CD4-positive, alpha-beta T cell (primary cell): ENCODE measurements at regions not wholly inside any gene's neighbourhood (a gene's known extent, or its start where the extent isn't known, plus 50 kb on each side); places are given as distances from the start of the nearest gene placed in this dataset.

ENCODE experiments used
- ATAC-seq: fragments of 200-7000 bp; cut with Tn5 transposase; one replicate; pipeline ENCODE4 v1.10.0; 2022; ENCODE audit warnings: mild to moderate bottlenecking; ENCODE audit not compliant: poor library complexity
- CTCF ChIA-PET: fragments of 350-600 bp; sonication (Branson Sonifier 250); formaldehyde crosslinking; loops from one replicate; lab custom pipeline; 2021; ENCODE audit warnings: antibody characterized with exemption, inconsistent platforms; lab: Charles Lee
- POLR2A ChIA-PET: fragments of 350-600 bp; sonication (Branson Sonifier 250); formaldehyde crosslinking; loops from one replicate; lab custom pipeline; 2021; ENCODE audit warnings: antibody characterized with exemption, inconsistent platforms; lab: Charles Lee
- DNase-seq, 14 experiments: peaks; one replicate each; pipeline ENCODE4 v3.0.0-alpha.2; 2013 to 2020; ENCODE audit warnings: mixed read lengths in 2 of 14
- H3K27ac ChIP-seq, 2 donors: one replicate each; pipeline versions ENCODE4 v1.5.1 to v1.7.0; 2013; ENCODE audit warnings: low read length in 2 of 2, low read depth in 1 of 2, mild to moderate bottlenecking in 1 of 2
- H3K27me3 ChIP-seq, 2 experiments: 1 replicate in 1 of 2; 2 replicates in 1 of 2; pipeline versions ENCODE4 v1.6.1 to v1.7.0; 2013; ENCODE audit warnings: low read length in 2 of 2, control low read depth in 1 of 2, mild to moderate bottlenecking in 1 of 2, moderate library complexity in 1 of 2; ENCODE audit not compliant: insufficient read depth in 2 of 2, control insufficient read depth in 1 of 2
- H3K36me3 ChIP-seq: one replicate; pipeline ENCODE4 v1.6.1; 2013; ENCODE audit warnings: low read length, control low read depth; ENCODE audit not compliant: insufficient read depth
- H3K4me1 ChIP-seq: one replicate; pipeline ENCODE4 v1.6.1; 2013; ENCODE audit warnings: low read length, control low read depth; ENCODE audit not compliant: insufficient read depth
- H3K4me3 ChIP-seq: one replicate; pipeline ENCODE4 v1.5.1; 2013; ENCODE audit warnings: mild to moderate bottlenecking, low read length, moderate library complexity
- H3K9me3 ChIP-seq, 2 experiments: 1 replicate in 1 of 2; 2 replicates in 1 of 2; pipeline versions ENCODE4 v1.6.1 to v1.7.0; 2013; ENCODE audit warnings: low read length in 2 of 2, mild to moderate bottlenecking in 2 of 2, control low read depth in 1 of 2, moderate library complexity in 1 of 2; ENCODE audit not compliant: control insufficient read depth in 1 of 2, insufficient read depth in 1 of 2
- H3K27ac Mint-ChIP-seq: one replicate; pipeline ENCODE4 v1.8.0; 2020; ENCODE audit warnings: mixed read lengths
- H3K27me3 Mint-ChIP-seq: one replicate; pipeline ENCODE4 v1.8.0; 2021; ENCODE audit warnings: mixed read lengths
- H3K36me3 Mint-ChIP-seq: one replicate; pipeline ENCODE4 v1.8.0; 2021; ENCODE audit warnings: low read depth, mixed read lengths
- H3K4me1 Mint-ChIP-seq: one replicate; pipeline ENCODE4 v1.8.0; 2021; ENCODE audit warnings: low read depth, mixed read lengths
- H3K4me3 Mint-ChIP-seq: one replicate; pipeline ENCODE4 v1.8.0; 2020; ENCODE audit warnings: mild to moderate bottlenecking, mixed read lengths
- H3K9me3 Mint-ChIP-seq: one replicate; pipeline ENCODE4 v1.8.0; 2020; ENCODE audit warnings: mixed read lengths
- intact Hi-C, 2 experiments: fragments of 100-400 bp; cut with DNase I in 1 of 2; cut with micrococcal nuclease in 1 of 2; formaldehyde crosslinking; loops; one replicate each; pipeline versions ENCODE4 v1.15.1 to v1.9.0; 2023 to 2025; cut with DNase I, micrococcal nuclease
- TF ChIP-seq, protein P1 (sequence below): fragments of 200-600 bp; IDR thresholded peaks from one replicate; pipeline ENCODE4 v1.8.0; 2022; ENCODE audit warnings: antibody characterized with exemption, mild to moderate bottlenecking

DNA sequence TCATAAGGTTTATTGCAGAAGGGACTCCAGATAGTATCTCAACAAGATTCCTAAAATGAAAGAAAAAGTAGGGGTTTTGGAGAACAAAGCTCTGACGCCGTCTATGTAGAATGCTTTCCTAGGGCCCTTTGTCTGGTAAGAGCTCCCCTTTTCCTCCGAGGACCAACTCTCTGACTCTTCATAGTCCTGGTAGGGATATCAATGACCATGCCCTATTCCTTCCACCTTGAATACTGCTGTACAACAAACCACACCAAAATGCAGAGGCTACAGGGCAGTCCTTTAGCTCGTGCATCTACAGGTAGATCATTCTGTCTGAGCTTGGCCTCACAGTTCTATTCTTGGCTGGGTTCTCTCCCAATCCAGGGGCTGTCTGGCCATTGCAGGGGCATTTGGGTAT, 190.3 kb downstream of the WDR11 start:
- DNase-seq = no peak
- Mint-ChIP-seq H3K9me3 (peaks cover 3% of the 10 kb centered on the region), H3K27me3 (no peaks in the 10 kb centered on the region), H3K4me3 (no peak overlapping the region), H3K4me1 (no peaks in the 10 kb centered on the region), H3K27ac (no peak overlapping the region), H3K36me3 (no peaks in the 10 kb centered on the region)
- Histone ChIP-seq H3K4me1 (no peaks in the 10 kb centered on the region), H3K4me3 (no peak overlapping the region), H3K27ac (no peak overlapping the region), H3K27me3 (no peaks in the 10 kb centered on the region), H3K9me3 (no peaks in the 10 kb centered on the region), H3K36me3 (no peaks in the 10 kb centered on the region)
- ChIA-PET POLR2A (no interaction called here), CTCF (no interaction called here)
- ATAC-seq = no peak
- TF ChIP-seq, protein P1, sequence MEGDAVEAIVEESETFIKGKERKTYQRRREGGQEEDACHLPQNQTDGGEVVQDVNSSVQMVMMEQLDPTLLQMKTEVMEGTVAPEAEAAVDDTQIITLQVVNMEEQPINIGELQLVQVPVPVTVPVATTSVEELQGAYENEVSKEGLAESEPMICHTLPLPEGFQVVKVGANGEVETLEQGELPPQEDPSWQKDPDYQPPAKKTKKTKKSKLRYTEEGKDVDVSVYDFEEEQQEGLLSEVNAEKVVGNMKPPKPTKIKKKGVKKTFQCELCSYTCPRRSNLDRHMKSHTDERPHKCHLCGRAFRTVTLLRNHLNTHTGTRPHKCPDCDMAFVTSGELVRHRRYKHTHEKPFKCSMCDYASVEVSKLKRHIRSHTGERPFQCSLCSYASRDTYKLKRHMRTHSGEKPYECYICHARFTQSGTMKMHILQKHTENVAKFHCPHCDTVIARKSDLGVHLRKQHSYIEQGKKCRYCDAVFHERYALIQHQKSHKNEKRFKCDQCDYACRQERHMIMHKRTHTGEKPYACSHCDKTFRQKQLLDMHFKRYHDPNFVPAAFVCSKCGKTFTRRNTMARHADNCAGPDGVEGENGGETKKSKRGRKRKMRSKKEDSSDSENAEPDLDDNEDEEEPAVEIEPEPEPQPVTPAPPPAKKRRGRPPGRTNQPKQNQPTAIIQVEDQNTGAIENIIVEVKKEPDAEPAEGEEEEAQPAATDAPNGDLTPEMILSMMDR = no peak
- intact Hi-C loops = no loop called here

DNA sequence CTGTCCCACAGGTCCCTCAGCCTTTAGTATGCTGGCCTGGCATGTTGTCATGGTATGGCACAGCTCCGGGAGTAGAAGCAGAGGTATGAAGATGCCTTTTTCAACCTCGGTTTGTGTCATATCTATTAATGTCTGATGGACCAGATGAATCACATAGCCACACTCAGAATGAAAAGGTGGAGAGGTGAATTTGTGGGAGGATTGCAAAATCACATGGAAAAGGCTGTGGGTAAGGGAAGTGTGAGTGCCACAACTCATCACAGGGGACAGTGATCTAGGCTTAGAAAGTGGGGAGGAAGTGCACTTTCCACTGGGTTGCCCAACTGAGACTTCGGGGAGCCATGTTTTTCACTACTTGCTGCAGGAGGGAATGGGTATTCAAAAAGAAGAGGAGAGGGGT, 190.7 kb downstream of the WDR11 start:
- Mint-ChIP-seq H3K4me3 (no peak overlapping the region), H3K36me3 (no peaks in the 10 kb centered on the region), H3K9me3 (peaks cover 3% of the 10 kb centered on the region), H3K4me1 (no peaks in the 10 kb centered on the region), H3K27ac (no peak overlapping the region), H3K27me3 (no peaks in the 10 kb centered on the region)
- Histone ChIP-seq H3K4me1 (no peaks in the 10 kb centered on the region), H3K27ac (no peak overlapping the region), H3K9me3 (no peaks in the 10 kb centered on the region), H3K27me3 (no peaks in the 10 kb centered on the region), H3K36me3 (no peaks in the 10 kb centered on the region), H3K4me3 (no peak overlapping the region)
- intact Hi-C loops = no loop called here
- TF ChIP-seq, protein P1 = no peak
- DNase-seq (no peak), ATAC-seq (no peak)
- CTCF ChIA-PET = no interaction called here
- POLR2A ChIA-PET = no interaction called here

DNA sequence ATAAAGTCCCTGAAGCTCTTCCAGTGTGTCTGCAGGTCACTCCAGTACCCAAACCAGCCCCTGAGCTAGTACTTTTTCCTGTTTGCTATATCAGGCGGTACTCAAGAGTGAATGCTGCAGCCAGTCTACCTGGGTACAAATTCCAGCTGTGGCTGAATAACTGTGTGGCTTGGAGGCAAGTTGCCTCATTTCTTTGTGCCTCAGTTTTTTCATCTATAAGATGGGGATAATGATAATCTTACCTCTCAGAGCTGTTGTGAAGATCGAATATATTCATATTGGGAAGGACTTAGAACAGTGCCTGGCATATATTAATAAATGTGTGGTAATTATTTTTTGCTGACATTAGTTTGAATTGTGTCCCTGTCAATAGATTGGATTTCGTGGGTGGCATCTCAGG, 191.2 kb downstream of the WDR11 start:
- no peak for DNase-seq
- H3K36me3 ChIP-seq = no peaks in the 10 kb centered on the region
- no peak for ATAC-seq
- ChIA-PET POLR2A (no interaction called here), CTCF (no interaction called here)
- no peaks in the 10 kb centered on the region for H3K27me3 ChIP-seq
- no peak overlapping the region for H3K27ac ChIP-seq
- intact Hi-C loops = no loop called here
- Mint-ChIP-seq H3K27ac (no peak overlapping the region), H3K27me3 (no peaks in the 10 kb centered on the region), H3K4me3 (no peak overlapping the region), H3K4me1 (no peaks in the 10 kb centered on the region), H3K9me3 (peaks cover 3% of the 10 kb centered on the region), H3K36me3 (no peaks in the 10 kb centered on the region)
- no peaks in the 10 kb centered on the region for H3K9me3 ChIP-seq
- no peaks in the 10 kb centered on the region for H3K4me1 ChIP-seq
- TF ChIP-seq, protein P1 = no peak
- no peak overlapping the region for H3K4me3 ChIP-seq
